GM18867 (cell line): ENCODE measurements at regions not wholly inside any gene's neighbourhood (a gene's known extent, or its start where the extent isn't known, plus 50 kb on each side); places are given as distances from the start of the nearest gene placed in this dataset.

Source experiments
- ATAC-seq: cut with Tn5 transposase; IDR thresholded peaks from one replicate; pipeline ENCODE4 v1.9.1; 2021; ENCODE audit warnings: mild to moderate bottlenecking, moderate library complexity; ENCODE audit not compliant: unreplicated experiment

GRCh38 chr2:121084130-121084680 lies 200.8 kb downstream of the TFCP2L1 start:
- ATAC-seq = no peak

- no peak for ATAC-seq
Observed at GRCh38 chr2:121085801-121086200, 199.2 kb downstream of the TFCP2L1 start.

- no peak for ATAC-seq
Observed at GRCh38 chr2:121086450-121086849, 198.6 kb downstream of the TFCP2L1 start.

GRCh38 chr2:121087117-121087516 lies 197.9 kb downstream of the TFCP2L1 start:
- ATAC-seq = no peak

GRCh38 chr2:121088251-121089165 lies 196.5 kb downstream of the TFCP2L1 start:
- no peak for ATAC-seq

- ATAC-seq = no peak
Observed at GRCh38 chr2:121089166-121089510, 195.9 kb downstream of the TFCP2L1 start.

- ATAC-seq = no peak
Observed at GRCh38 chr2:121090088-121090715, 194.8 kb downstream of the TFCP2L1 start.

- ATAC-seq = no peak
Observed at GRCh38 chr2:121092095-121092494, 192.9 kb downstream of the TFCP2L1 start.

GRCh38 chr2:121093692-121094091 lies 191.3 kb downstream of the TFCP2L1 start:
- no peak for ATAC-seq

- ATAC-seq = no peak
Observed at GRCh38 chr2:121094101-121094500, 190.9 kb downstream of the TFCP2L1 start.

GRCh38 chr2:121094845-121095244 lies 190.2 kb downstream of the TFCP2L1 start:
- no peak for ATAC-seq

GRCh38 chr2:121095257-121096080 lies 189.5 kb downstream of the TFCP2L1 start:
- ATAC-seq = peak; percentile 73

GRCh38 chr2:121096611-121097010 lies 188.4 kb downstream of the TFCP2L1 start:
- ATAC-seq = no peak

- ATAC-seq = no peak
Observed at GRCh38 chr2:121098556-121098955, 186.4 kb downstream of the TFCP2L1 start.

GRCh38 chr2:121099329-121100290 lies 185.4 kb downstream of the TFCP2L1 start:
- no peak for ATAC-seq

GRCh38 chr2:121101093-121101715 lies 183.8 kb downstream of the TFCP2L1 start:
- ATAC-seq = no peak

GRCh38 chr2:121102941-121103340 lies 182.1 kb downstream of the TFCP2L1 start:
- ATAC-seq = no peak

- no peak for ATAC-seq
Observed at GRCh38 chr2:121103960-121104359, 181.0 kb downstream of the TFCP2L1 start.

- no peak for ATAC-seq
Observed at GRCh38 chr2:121104721-121105141, 180.3 kb downstream of the TFCP2L1 start.
